GM21786 (cell line): ENCODE measurements at regions not wholly inside any gene's neighbourhood (a gene's known extent, or its start where the extent isn't known, plus 50 kb on each side); places are given as distances from the start of the nearest gene placed in this dataset.

Source experiments
- ATAC-seq: cut with Tn5 transposase; IDR thresholded peaks from one replicate; pipeline ENCODE4 v1.9.1; 2021; ENCODE audit not compliant: unreplicated experiment

GRCh38 chr5:14090755-14091154, 52.4 kb upstream of the TRIO start:
- no peak for ATAC-seq

GRCh38 chr5:14090290-14090689, 52.9 kb upstream of the TRIO start:
- no peak for ATAC-seq

DNA sequence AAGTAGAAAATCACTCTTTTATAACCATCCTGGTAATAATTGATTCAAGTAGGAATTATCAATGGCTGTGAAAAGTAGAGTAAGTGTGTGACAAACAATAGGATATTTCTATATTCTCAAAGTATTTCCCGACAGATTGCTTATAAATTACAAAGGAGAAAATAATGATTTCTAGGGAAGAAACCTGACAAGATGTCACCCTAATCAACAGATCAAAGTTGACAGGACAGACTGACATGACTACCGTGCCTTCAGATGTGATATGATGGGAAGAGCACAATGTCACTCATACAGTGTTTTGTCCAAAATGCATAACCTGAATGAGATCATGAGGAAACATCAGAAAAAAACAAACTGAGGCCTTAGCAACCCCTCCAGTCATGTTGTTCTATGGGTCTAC, 53.9 kb upstream of the TRIO start:
- ATAC-seq = no peak

DNA sequence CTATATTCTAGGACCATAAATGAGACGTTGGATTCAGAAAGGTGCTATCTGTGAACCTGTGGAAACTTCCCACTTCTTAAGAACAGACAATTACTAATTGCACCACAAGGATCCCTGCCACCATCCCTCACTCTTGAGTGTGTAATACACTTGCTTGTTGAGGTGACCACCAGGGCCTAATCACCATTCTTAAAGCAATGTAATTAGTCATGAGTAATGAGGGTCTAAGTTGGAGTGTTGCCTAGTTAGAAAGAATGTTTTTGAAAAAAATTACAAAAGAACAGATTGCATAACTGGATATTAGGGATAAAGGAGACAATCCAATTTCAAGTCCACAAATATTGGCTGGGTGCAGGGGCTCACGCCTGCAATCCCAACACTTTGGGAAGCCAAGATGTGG, 56.9 kb upstream of the TRIO start:
- ATAC-seq = no peak

GRCh38 chr5:14082973-14083372, 60.2 kb upstream of the TRIO start:
- no peak for ATAC-seq

- ATAC-seq = no peak
These were observed 60.6 kb upstream of the TRIO start for GRCh38 chr5:14082523-14082922.

DNA sequence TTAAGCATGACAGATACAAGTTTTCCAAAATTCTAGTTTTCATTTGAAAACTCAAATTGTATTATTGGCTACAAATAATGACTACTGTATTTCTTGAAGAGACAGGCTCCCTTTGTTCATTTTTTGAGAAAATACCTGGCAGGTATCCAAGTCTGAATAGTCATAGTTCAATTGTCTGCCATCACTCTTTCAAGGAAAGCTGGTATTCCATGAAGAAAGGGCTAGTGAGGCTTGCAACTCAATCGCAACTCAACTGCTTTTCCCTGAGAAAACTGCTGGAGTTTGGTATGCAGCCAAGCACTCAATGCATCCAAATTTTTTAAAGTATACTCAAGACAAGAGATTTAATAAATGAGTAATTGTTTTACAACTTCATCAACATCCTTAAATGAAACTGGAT, 61.4 kb upstream of the TRIO start:
- ATAC-seq = no peak

DNA sequence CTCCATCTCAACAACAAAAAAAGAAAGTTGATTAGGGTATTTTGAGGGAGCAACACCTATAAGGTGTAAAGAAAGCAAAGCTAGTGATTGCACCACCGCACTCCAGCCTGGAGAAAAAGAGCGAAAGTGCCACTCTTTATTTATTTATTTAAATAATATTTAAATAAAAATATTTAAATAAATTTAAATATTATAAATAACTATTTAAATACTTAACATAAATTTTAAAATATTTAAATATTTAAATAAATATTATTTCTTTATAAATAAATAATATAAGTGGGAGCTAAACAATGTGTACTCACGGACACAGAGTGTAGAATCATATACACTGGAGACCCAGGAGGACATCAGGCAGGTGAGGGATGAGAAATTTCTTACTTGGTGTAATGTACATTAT, 64.4 kb upstream of the TRIO start:
- ATAC-seq = no peak

- ATAC-seq = no peak
These were observed 65.6 kb upstream of the TRIO start for GRCh38 chr5:14077501-14077900.

DNA sequence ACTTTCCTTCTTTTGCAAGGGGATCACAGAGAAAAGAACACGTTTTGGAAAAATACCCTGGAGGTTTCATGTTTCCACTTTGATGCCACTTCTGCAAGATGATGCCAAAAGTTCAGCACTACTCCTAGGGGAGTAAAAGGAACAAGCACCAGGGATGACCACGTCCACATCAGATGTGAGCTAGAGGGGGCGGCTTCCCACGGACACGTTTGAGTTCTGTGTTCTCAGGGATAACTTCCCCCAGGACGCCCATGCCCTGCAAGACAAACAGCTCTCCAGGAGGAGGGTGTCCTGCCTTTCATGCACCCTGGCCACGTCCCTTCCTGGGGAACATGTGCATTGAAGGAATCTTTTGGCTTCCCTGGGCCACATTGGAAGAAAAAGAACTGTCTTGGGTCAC, 66.6 kb upstream of the TRIO start:
- ATAC-seq = no peak

- ATAC-seq = no peak
These were observed 67.2 kb upstream of the TRIO start for GRCh38 chr5:14075937-14076336.

- no peak for ATAC-seq
These were observed 71.7 kb upstream of the TRIO start for GRCh38 chr5:14071433-14071832.

GRCh38 chr5:14069021-14069420, 74.1 kb upstream of the TRIO start:
- no peak for ATAC-seq

- ATAC-seq = no peak
These were observed 75.0 kb upstream of the TRIO start for GRCh38 chr5:14068136-14068535.

- no peak for ATAC-seq
These were observed 76.8 kb upstream of the TRIO start for GRCh38 chr5:14066326-14066725.

DNA sequence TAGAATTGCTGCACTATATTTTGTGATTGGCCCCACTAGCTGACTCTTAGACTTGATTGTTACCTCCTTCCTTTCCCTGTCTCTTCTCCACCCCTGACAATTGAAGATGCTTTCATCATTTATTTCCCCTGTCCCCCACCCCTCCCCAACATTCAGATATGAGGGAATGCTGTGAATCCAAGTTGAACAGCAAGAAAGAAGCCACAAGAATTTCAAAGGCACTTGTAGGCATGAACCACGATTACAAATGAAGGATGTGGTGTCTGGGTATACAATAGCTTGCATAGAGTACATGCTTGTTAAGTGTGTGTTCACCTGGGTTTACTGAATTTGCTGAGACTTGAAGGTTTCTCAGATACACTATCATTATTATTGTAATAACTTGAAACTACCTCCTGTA, 78.3 kb upstream of the TRIO start:
- no peak for ATAC-seq

- ATAC-seq = no peak
These were observed 79.5 kb upstream of the TRIO start for GRCh38 chr5:14063691-14064090.

GRCh38 chr5:14063138-14063537, 80.0 kb upstream of the TRIO start:
- no peak for ATAC-seq

GRCh38 chr5:14062178-14062577, 81.0 kb upstream of the TRIO start:
- ATAC-seq = no peak

- ATAC-seq = no peak
These were observed 82.0 kb upstream of the TRIO start for GRCh38 chr5:14061106-14061505.

GRCh38 chr5:14060218-14060617, 82.9 kb upstream of the TRIO start:
- ATAC-seq = no peak

DNA sequence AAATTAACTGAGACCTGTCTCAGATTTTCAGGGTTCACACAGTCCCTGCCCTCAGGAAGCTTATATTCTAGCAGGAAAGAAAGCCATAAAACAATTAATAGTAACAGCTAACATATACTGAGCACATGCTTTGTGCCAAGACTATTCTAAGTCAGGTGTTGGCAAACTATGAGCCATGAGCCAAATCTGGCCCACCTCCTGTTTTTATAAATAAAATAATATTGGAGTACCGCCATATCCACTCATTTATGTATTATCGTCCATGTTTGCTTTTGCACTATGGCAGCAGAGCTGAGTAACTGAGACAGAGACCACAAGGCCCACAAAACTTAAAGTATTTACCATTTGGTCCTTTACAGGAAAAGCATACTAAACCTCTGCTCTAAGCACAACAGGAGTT, 83.3 kb upstream of the TRIO start:
- no peak for ATAC-seq

GRCh38 chr5:14057289-14057688, 85.9 kb upstream of the TRIO start:
- no peak for ATAC-seq

DNA sequence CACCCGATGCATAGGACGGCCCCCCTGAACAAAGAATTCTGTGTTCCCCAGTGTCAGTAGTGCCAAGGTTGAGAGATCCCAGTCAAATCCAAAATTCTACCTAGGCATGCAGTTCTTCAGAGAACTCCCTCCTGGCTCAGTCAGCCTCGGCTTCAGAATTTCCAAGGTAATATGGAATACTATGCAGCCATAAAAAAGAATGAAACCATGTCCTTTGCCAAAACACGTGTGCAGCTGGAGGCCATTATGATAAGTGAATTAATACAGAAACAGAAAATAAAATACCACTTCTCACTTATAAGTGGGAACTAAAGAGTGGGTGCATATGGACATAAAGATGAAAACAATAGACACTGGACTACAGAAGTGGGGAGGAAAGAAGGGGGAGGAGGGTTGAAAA, 87.1 kb upstream of the TRIO start:
- no peak for ATAC-seq
